Neuronal stem cell (in vitro differentiated cells): ENCODE measurements at regions not wholly inside any gene's neighbourhood (a gene's known extent, or its start where the extent isn't known, plus 50 kb on each side); places are given as distances from the start of the nearest gene placed in this dataset.
A peak's percentile ranks its signal among the peaks of the same experiment; 100 is the strongest.

Experiments used
- DNase-seq: peaks from one replicate; pipeline ENCODE4 v3.0.0-alpha.2; 2013; ENCODE audit warnings: low spot score
- H2AFZ ChIP-seq: one replicate; pipeline ENCODE4 v1.6.1; 2013; ENCODE audit warnings: mild to moderate bottlenecking, low read length, inconsistent platforms
- H2AK5ac ChIP-seq: 2 replicates; pipeline ENCODE4 v1.6.1; 2013; ENCODE audit warnings: low read depth, mild to moderate bottlenecking, inconsistent platforms, low read length, moderate library complexity, mixed read lengths
- H2BK120ac ChIP-seq: 2 replicates; pipeline ENCODE4 v1.6.1; 2013; ENCODE audit warnings: low read depth, mild to moderate bottlenecking, inconsistent platforms, low read length, moderate library complexity, mixed read lengths
- H2BK12ac ChIP-seq: one replicate; pipeline ENCODE4 v1.6.1; 2013; ENCODE audit warnings: low read length, inconsistent platforms
- H2BK15ac ChIP-seq: 2 replicates; pipeline ENCODE4 v1.6.1; 2013; ENCODE audit warnings: mild to moderate bottlenecking, low read length, inconsistent platforms, mixed read lengths
- H2BK5ac ChIP-seq: one replicate; pipeline ENCODE4 v1.6.1; 2013; ENCODE audit warnings: inconsistent platforms, mild to moderate bottlenecking, low read length, moderate library complexity
- H3K14ac ChIP-seq: one replicate; pipeline ENCODE4 v1.6.1; 2013; ENCODE audit warnings: low read length, inconsistent platforms
- H3K18ac ChIP-seq: 2 replicates; pipeline ENCODE4 v1.6.1; 2013; ENCODE audit warnings: low read length, inconsistent platforms
- H3K23ac ChIP-seq: 2 replicates; pipeline ENCODE4 v1.6.1; 2013; ENCODE audit warnings: low read depth, mild to moderate bottlenecking, mixed read lengths, low read length, inconsistent platforms; ENCODE audit not compliant: poor library complexity
- H3K27ac ChIP-seq: replicated peaks from 3 replicates; pipeline ENCODE4 v1.5.1; 2013; ENCODE audit warnings: low read length, inconsistent platforms
- H3K27me3 ChIP-seq, 3 experiments: 2 replicates each; pipeline ENCODE4 v1.6.1; 2013; ENCODE audit warnings: low read length in 3 of 3, mild to moderate bottlenecking in 2 of 3, inconsistent platforms in 1 of 3, low read depth in 1 of 3, mixed read lengths in 1 of 3, moderate library complexity in 1 of 3; ENCODE audit not compliant: control insufficient read depth in 3 of 3, insufficient read depth in 3 of 3
- H3K36me3 ChIP-seq, 2 donors: replicated peaks in 1 of 2; 2 replicates each; pipeline ENCODE4 v1.6.1; 2013; ENCODE audit warnings: low read length in 2 of 2; ENCODE audit not compliant: control insufficient read depth in 2 of 2, insufficient read depth in 2 of 2
- H3K4ac ChIP-seq: 2 replicates; pipeline ENCODE4 v1.6.1; 2013; ENCODE audit warnings: inconsistent platforms, mild to moderate bottlenecking, low read length, moderate library complexity
- H3K4me1 ChIP-seq, 2 donors: 1 replicate in 1 of 2; 2 replicates in 1 of 2; pipeline ENCODE4 v1.6.1; 2013; ENCODE audit warnings: low read length in 2 of 2, low read depth in 1 of 2; ENCODE audit not compliant: control insufficient read depth in 2 of 2, insufficient read depth in 1 of 2
- H3K4me2 ChIP-seq: one replicate; pipeline ENCODE4 v1.6.1; 2013; ENCODE audit warnings: mild to moderate bottlenecking, low read length, inconsistent platforms; ENCODE audit not compliant: insufficient read depth, poor library complexity, severe bottlenecking
- H3K4me3 ChIP-seq, 2 donors: 2 replicates each; pipeline ENCODE4 v1.5.1; 2013; ENCODE audit warnings: low read length in 2 of 2, mild to moderate bottlenecking in 2 of 2, inconsistent platforms in 1 of 2, moderate library complexity in 1 of 2
- H3K79me1 ChIP-seq: one replicate; pipeline ENCODE4 v1.6.1; 2013; ENCODE audit warnings: low read depth, mild to moderate bottlenecking, inconsistent platforms, low read length, moderate library complexity
- H3K9ac ChIP-seq: one replicate; pipeline ENCODE4 v1.6.1; 2013; ENCODE audit warnings: mild to moderate bottlenecking, low read depth, low read length, inconsistent platforms; ENCODE audit not compliant: poor library complexity
- H3K9me3 ChIP-seq, 2 donors: replicated peaks in 1 of 2; 2 replicates each; pipeline versions ENCODE3 to v1.6.1; 2013; ENCODE audit warnings: low read length in 2 of 2, mild to moderate bottlenecking in 2 of 2, inconsistent platforms in 1 of 2, low read depth in 1 of 2, mixed read lengths in 1 of 2, moderate library complexity in 1 of 2; ENCODE audit not compliant: control insufficient read depth in 2 of 2, insufficient read depth in 1 of 2
- H4K8ac ChIP-seq: one replicate; pipeline ENCODE4 v1.6.1; 2013; ENCODE audit warnings: low read depth, mild to moderate bottlenecking, inconsistent platforms, low read length, moderate library complexity
- H4K91ac ChIP-seq: one replicate; pipeline ENCODE4 v1.6.1; 2013; ENCODE audit warnings: low read length, low read depth, mild to moderate bottlenecking, inconsistent platforms; ENCODE audit not compliant: poor library complexity
- WGBS, 2 donors: extraction: QIAGEN DNeasy Blood & Tissue Kit; methylation state at CpG; one replicate each; pipeline ENCODE4 v1.1.7; 2013; ENCODE audit warnings: missing lambda C conversion rate in 2 of 2, mixed read lengths in 1 of 2; ENCODE audit not compliant: insufficient read length in 2 of 2, insufficient replicate concordance in 1 of 2; ENCODE audit errors: extremely low coverage in 2 of 2; 5-methylcytosine and 5-hydroxymethylcytosine counted together

DNA sequence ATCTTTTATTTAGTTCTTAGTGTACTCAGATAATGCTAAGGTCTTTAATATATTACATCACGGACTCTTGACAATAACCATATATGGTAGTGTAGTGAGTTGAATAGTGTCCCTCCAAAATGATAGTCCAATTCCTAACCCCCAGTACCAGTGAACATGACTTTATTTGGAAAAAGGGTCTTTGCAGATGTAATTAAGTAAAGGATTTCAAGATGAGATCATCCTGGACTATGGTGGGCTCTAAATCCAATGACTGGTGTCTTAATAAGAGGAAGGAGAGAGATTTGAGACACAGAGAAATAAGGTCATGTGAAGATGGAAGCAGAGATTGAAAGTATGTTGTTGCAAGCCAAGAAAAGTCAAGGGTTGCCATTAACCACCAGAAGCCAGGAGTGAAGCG, 236.5 kb upstream of the DIPK2B start:
- Histone ChIP-seq H3K18ac (no peak overlapping the region), H2BK5ac (no peak overlapping the region), H3K27me3 (no peaks in the 10 kb centered on the region), H3K4me2 (no peak overlapping the region), H3K23ac (no peak overlapping the region), H2BK120ac (no peak overlapping the region), H4K8ac (no peak overlapping the region), H3K79me1 (no peaks in the 10 kb centered on the region), H3K4me1 (peaks cover 4% of the 10 kb centered on the region in 2 donors), H3K9me3 (no peaks in the 10 kb centered on the region), H2BK15ac (no peak overlapping the region), H2AK5ac (no peak overlapping the region), H2AFZ (no peak overlapping the region), H3K14ac (no peak overlapping the region), H2BK12ac (no peak overlapping the region), H3K36me3 (no peaks in the 10 kb centered on the region), H3K9ac (no peak overlapping the region), H3K4me3 (no peak overlapping the region), H3K27ac (no peak overlapping the region), H3K4ac (no peak overlapping the region), H4K91ac (no peak overlapping the region)
- WGBS, 2 donors, result no CpG with 5 or more reads among the region's 2 CpGs
- no peak for DNase-seq

DNA sequence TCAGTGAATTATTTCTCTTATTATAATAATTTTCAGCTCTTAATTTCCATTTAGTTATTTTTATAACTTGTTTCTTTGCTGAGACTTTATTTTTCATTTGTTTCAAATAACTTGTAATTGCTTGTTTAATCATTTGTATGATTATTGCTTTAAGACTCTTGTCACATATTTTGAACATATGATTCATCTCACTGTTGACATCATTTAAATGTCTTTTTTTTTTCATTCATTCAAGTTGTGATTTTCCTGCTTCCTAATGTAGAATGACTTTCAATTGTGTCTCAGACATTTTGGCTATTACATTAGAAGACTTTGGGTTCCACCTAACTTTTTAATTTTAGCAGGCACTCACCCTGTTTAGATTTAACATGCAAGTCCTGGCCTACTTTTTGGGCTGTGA, 234.8 kb upstream of the DIPK2B start:
- H3K4me3 ChIP-seq, result no peak overlapping the region
- H3K18ac ChIP-seq, result no peak overlapping the region
- no peak overlapping the region for H2BK5ac ChIP-seq
- no peaks in the 10 kb centered on the region for H3K79me1 ChIP-seq
- no peak overlapping the region for H4K91ac ChIP-seq
- no peaks in the 10 kb centered on the region for H3K27me3 ChIP-seq
- DNase-seq, result no peak
- no peak overlapping the region for H2AK5ac ChIP-seq
- no peak overlapping the region for H2BK120ac ChIP-seq
- H2AFZ ChIP-seq, result no peak overlapping the region
- no peak overlapping the region for H3K27ac ChIP-seq
- H2BK15ac ChIP-seq, result no peak overlapping the region
- H3K4me2 ChIP-seq, result no peak overlapping the region
- H3K9me3 ChIP-seq, result no peaks in the 10 kb centered on the region
- no peak overlapping the region for H3K9ac ChIP-seq
- no peaks in the 10 kb centered on the region for H3K36me3 ChIP-seq
- no peak overlapping the region for H3K14ac ChIP-seq
- H3K23ac ChIP-seq, result no peak overlapping the region
- H3K4ac ChIP-seq, result no peak overlapping the region
- peaks cover 4% of the 10 kb centered on the region in 2 donors for H3K4me1 ChIP-seq
- H4K8ac ChIP-seq, result no peak overlapping the region
- H2BK12ac ChIP-seq, result no peak overlapping the region

DNA sequence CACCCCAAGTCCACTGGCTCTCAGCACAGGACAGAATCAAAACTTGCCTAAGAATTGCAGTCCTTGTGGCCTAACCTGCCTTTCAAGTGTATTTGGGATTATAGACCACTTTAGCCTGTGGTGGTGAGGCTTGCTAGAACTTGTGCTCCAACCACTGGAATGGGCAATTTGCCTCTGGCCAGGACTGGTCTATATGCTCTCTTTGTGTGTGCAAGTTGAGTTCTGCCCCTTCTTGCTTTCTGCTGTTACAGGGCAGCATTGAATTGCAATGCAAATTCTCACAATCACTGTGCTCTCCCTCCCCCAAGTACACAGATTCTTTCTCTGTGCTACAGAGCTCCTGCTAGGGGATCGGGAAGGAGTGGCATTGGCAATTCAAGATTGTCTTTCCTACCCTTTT, 233.6 kb upstream of the DIPK2B start:
- peak overlapping the region; percentile 42 for H2BK5ac ChIP-seq
- DNase-seq, result no peak
- H3K4me1 ChIP-seq, result peaks cover 4% of the 10 kb centered on the region in 2 donors
- no peak overlapping the region for H3K9ac ChIP-seq
- no peaks in the 10 kb centered on the region for H3K9me3 ChIP-seq
- no peak overlapping the region for H3K18ac ChIP-seq
- no peak overlapping the region for H4K91ac ChIP-seq
- no peak overlapping the region for H2BK15ac ChIP-seq
- H2BK120ac ChIP-seq, result no peak overlapping the region
- no peak overlapping the region for H3K4ac ChIP-seq
- H2AK5ac ChIP-seq, result no peak overlapping the region
- no peak overlapping the region for H3K4me3 ChIP-seq
- no peaks in the 10 kb centered on the region for H3K27me3 ChIP-seq
- no peaks in the 10 kb centered on the region for H3K79me1 ChIP-seq
- no peak overlapping the region for H3K14ac ChIP-seq
- no peak overlapping the region for H3K23ac ChIP-seq
- no CpG with 5 or more reads among the region's 1 CpG for WGBS, 2 donors
- H3K4me2 ChIP-seq, result no peak overlapping the region
- H2BK12ac ChIP-seq, result no peak overlapping the region
- H4K8ac ChIP-seq, result no peak overlapping the region
- H2AFZ ChIP-seq, result peak overlapping the region; percentile 64
- H3K27ac ChIP-seq, result no peak overlapping the region
- no peaks in the 10 kb centered on the region for H3K36me3 ChIP-seq

- DNase-seq, result no peak
- no CpG with 5 or more reads among the region's 2 CpGs for WGBS, 2 donors
- no peak overlapping the region for H2AFZ ChIP-seq
- H3K27ac ChIP-seq, result no peak overlapping the region
- no peaks in the 10 kb centered on the region for H3K36me3 ChIP-seq
- no peak overlapping the region for H2AK5ac ChIP-seq
- no peak overlapping the region for H3K9ac ChIP-seq
- H3K4me2 ChIP-seq, result no peak overlapping the region
- H2BK15ac ChIP-seq, result no peak overlapping the region
- no peak overlapping the region for H2BK120ac ChIP-seq
- no peak overlapping the region for H4K91ac ChIP-seq
- no peak overlapping the region for H3K18ac ChIP-seq
- H2BK12ac ChIP-seq, result no peak overlapping the region
- no peaks in the 10 kb centered on the region for H3K79me1 ChIP-seq
- no peaks in the 10 kb centered on the region for H3K27me3 ChIP-seq
- no peak overlapping the region for H2BK5ac ChIP-seq
- no peak overlapping the region for H3K4ac ChIP-seq
- no peak overlapping the region for H4K8ac ChIP-seq
- no peak overlapping the region for H3K4me3 ChIP-seq
- no peaks in the 10 kb centered on the region for H3K9me3 ChIP-seq
- H3K14ac ChIP-seq, result no peak overlapping the region
- H3K23ac ChIP-seq, result no peak overlapping the region
- H3K4me1 ChIP-seq, result no peaks in the 10 kb centered on the region
Observed at GRCh38 chrX:45428831-45429230, 228.2 kb upstream of the DIPK2B start.
